ENCODE measurements at regions not wholly inside any gene's neighbourhood (a gene's known extent, or its start where the extent isn't known, plus 50 kb on each side); places are given as distances from the start of the nearest gene placed in this dataset.
A peak's percentile ranks its signal among the peaks of the same experiment; 100 is the strongest.

- no peaks in the 10 kb centered on the region for H3K9me3 ChIP-seq (ENCODE audit: insufficient read depth, low read length)
- no peaks in the 10 kb centered on the region for H3F3A ChIP-seq (ENCODE audit: insufficient read depth)
- no peak overlapping the region for H3K4me3 ChIP-seq (ENCODE audit: insufficient read depth, low read length, poor library complexity, severe bottlenecking)
- no peak overlapping the region for H2AFZ ChIP-seq (ENCODE audit: low read depth, low read length, severe bottlenecking)
- no peaks in the 10 kb centered on the region for H3K36me3 ChIP-seq (ENCODE audit: low read length)
- H3K79me2 ChIP-seq (ENCODE audit: insufficient read depth, low read length), result no peaks in the 10 kb centered on the region
- no peaks in the 10 kb centered on the region for H4K20me1 ChIP-seq (ENCODE audit: low read depth, low read length)
- no peak for TF ChIP-seq EZH2phosphoT487 (conservative IDR thresholded peaks at IDR 0.05; ENCODE audit: low read length)
- no peak for TF ChIP-seq CTCF (IDR thresholded peaks at IDR 0.05; ENCODE audit: insufficient read depth, low read length, poor library complexity, severe bottlenecking)
- H3K4me2 ChIP-seq (ENCODE audit: low read depth, low read length, poor library complexity, severe bottlenecking), result no peak overlapping the region
- H3K9me2 ChIP-seq (replicated peaks; ENCODE audit: insufficient read depth, low read length), result no peaks in the 10 kb centered on the region
- H3K27me3 ChIP-seq (ENCODE audit: low read length), result no peaks in the 10 kb centered on the region
- no peak overlapping the region for H3K27ac ChIP-seq (ENCODE audit: low read depth, low read length)
- H3K9ac ChIP-seq (ENCODE audit: low read length), result no peak overlapping the region
These were observed 82.8 kb downstream of the HRH4 start for GRCh38 chr18:24543086-24543794.

- Histone ChIP-seq H3K27ac (ENCODE audit: low read depth, low read length) (no peak overlapping the region), H4K20me1 (ENCODE audit: low read depth, low read length) (no peaks in the 10 kb centered on the region), H3K9me2 (replicated peaks; ENCODE audit: insufficient read depth, low read length) (no peaks in the 10 kb centered on the region), H3F3A (ENCODE audit: insufficient read depth) (no peaks in the 10 kb centered on the region), H3K79me2 (ENCODE audit: insufficient read depth, low read length) (no peaks in the 10 kb centered on the region), H3K4me3 (ENCODE audit: insufficient read depth, low read length, poor library complexity, severe bottlenecking) (no peak overlapping the region), H2AFZ (ENCODE audit: low read depth, low read length, severe bottlenecking) (no peak overlapping the region), H3K36me3 (ENCODE audit: low read length) (no peaks in the 10 kb centered on the region), H3K9ac (ENCODE audit: low read length) (no peak overlapping the region), H3K9me3 (ENCODE audit: insufficient read depth, low read length) (no peaks in the 10 kb centered on the region), H3K27me3 (ENCODE audit: low read length) (no peaks in the 10 kb centered on the region), H3K4me2 (ENCODE audit: low read depth, low read length, poor library complexity, severe bottlenecking) (no peak overlapping the region)
- TF ChIP-seq CTCF (IDR thresholded peaks at IDR 0.05; ENCODE audit: insufficient read depth, low read length, poor library complexity, severe bottlenecking), result peak; percentile 62
- no peak for TF ChIP-seq EZH2phosphoT487 (conservative IDR thresholded peaks at IDR 0.05; ENCODE audit: low read length)
These were observed 83.5 kb downstream of the HRH4 start for GRCh38 chr18:24543795-24544498.

GRCh38 chr18:24544949-24545348, 84.5 kb downstream of the HRH4 start:
- TF ChIP-seq CTCF (IDR thresholded peaks at IDR 0.05; ENCODE audit: insufficient read depth, low read length, poor library complexity, severe bottlenecking) (no peak), EZH2phosphoT487 (conservative IDR thresholded peaks at IDR 0.05; ENCODE audit: low read length) (no peak)
- Histone ChIP-seq H3K79me2 (ENCODE audit: insufficient read depth, low read length) (no peaks in the 10 kb centered on the region), H2AFZ (ENCODE audit: low read depth, low read length, severe bottlenecking) (no peak overlapping the region), H3K9me3 (ENCODE audit: insufficient read depth, low read length) (no peaks in the 10 kb centered on the region), H3K27ac (ENCODE audit: low read depth, low read length) (no peak overlapping the region), H3F3A (ENCODE audit: insufficient read depth) (no peaks in the 10 kb centered on the region), H3K4me2 (ENCODE audit: low read depth, low read length, poor library complexity, severe bottlenecking) (no peak overlapping the region), H3K27me3 (ENCODE audit: low read length) (no peaks in the 10 kb centered on the region), H3K36me3 (ENCODE audit: low read length) (no peaks in the 10 kb centered on the region), H3K9ac (ENCODE audit: low read length) (no peak overlapping the region), H3K4me3 (ENCODE audit: insufficient read depth, low read length, poor library complexity, severe bottlenecking) (no peak overlapping the region), H4K20me1 (ENCODE audit: low read depth, low read length) (no peaks in the 10 kb centered on the region), H3K9me2 (replicated peaks; ENCODE audit: insufficient read depth, low read length) (no peaks in the 10 kb centered on the region)
